Activated T-helper 2 cell treated with anti-CD3 and anti-CD28 coated beads, Interferon-gamma antibody, Interleukin-2, Interleukin-4, amounts not matched to agents 10 μg/mL and 5 μg/mL and 100 μg/mL, durations not matched to agents 14 hours and 24 hours and 36 hours (primary cell): ENCODE measurements at regions not wholly inside any gene's neighbourhood (a gene's known extent, or its start where the extent isn't known, plus 50 kb on each side); places are given as distances from the start of the nearest gene placed in this dataset.

ENCODE experiments used
- DNase-seq: peaks from one replicate; pipeline ENCODE4 v3.0.0; 2021; ENCODE audit warnings: low spot score
- H3K27ac Mint-ChIP-seq: one replicate; pipeline ENCODE4 v1.8.0; 2021; ENCODE audit warnings: mixed read lengths
- H3K27me3 Mint-ChIP-seq: one replicate; pipeline ENCODE4 v1.8.0; 2021; ENCODE audit warnings: low read depth, mixed read lengths
- H3K36me3 Mint-ChIP-seq: one replicate; pipeline ENCODE4 v1.8.0; 2021; ENCODE audit warnings: low read depth, mixed read lengths
- H3K4me1 Mint-ChIP-seq: one replicate; pipeline ENCODE4 v1.8.0; 2021; ENCODE audit warnings: low read depth, mixed read lengths
- H3K4me3 Mint-ChIP-seq: one replicate; pipeline ENCODE4 v1.8.0; 2021; ENCODE audit warnings: low read depth, mild to moderate bottlenecking, moderate library complexity, mixed read lengths
- H3K9me3 Mint-ChIP-seq: one replicate; pipeline ENCODE4 v1.8.0; 2021; ENCODE audit warnings: mixed read lengths
- intact Hi-C: fragments of 100-400 bp; cut with micrococcal nuclease; formaldehyde crosslinking; loops from one replicate; pipeline ENCODE4 v1.15.1; 2023

DNA sequence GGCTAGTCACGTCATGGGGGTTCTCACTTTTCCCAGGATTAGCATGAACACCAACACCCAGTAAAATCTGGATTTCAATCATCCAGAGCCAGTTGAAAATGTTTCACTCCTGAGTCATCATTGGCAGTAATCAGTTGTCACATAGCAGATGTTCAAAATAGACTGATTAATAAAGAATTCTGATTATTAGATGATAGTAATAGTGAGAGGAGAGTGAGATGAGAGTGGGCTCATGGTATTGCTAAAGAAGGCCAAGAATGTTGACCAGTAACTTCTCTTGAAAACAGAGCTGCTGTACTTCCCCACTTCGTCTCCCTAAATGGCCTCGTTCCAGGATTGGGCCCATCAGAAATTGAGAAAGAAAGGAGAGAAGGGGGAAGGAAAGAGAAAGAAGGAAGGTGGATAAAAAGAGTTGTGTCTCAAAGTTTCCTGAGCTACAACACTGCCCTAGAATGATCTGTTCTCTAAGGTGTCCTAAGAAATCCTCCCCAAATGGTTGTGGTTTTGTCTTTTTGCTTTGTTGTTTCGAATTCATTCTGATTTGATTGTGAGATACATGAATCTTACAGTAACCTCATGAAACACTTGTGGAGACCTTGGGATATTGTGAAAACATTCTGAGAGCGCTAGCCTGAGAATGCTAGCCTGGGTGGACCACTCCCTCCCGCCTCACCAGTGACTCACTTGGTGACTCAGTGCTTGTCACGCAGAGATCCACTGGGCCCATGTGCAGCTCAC is 502.2 kb upstream of the JARID2 start:
- Mint-ChIP-seq H3K9me3 (peaks cover 24% of the 10 kb centered on the region), H3K4me1 (peaks cover 79% of the 10 kb centered on the region), H3K36me3 (peaks cover 27% of the 10 kb centered on the region), H3K4me3 (peak overlapping the region; percentile 61), H3K27ac (peak overlapping the region; percentile 100), H3K27me3 (no peaks in the 10 kb centered on the region)
- DNase-seq: peak; percentile 73
- intact Hi-C loops: loop anchor here (1.0 to 2.0 kb wide), 3 partner anchors 8 to 501 kb away; no protein-coding TSS in a partner anchor

DNA sequence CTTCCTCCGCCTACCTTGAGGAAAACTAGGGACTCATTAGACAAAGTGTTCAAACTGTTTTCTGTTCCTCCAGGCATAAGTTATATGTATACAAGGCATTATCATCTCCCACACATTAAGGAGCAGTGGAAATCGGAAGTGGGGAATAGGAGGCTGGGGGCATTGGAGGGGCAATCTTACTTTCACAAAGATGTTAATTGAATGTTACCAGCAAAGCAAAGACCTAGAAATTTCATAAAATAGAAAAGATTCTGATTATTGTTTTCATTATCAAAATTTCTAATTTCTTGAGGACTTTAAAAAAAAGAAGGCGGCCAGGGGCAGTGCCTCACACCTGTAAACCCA is 501.7 kb upstream of the JARID2 start:
- Mint-ChIP-seq H3K4me1 (peaks cover 79% of the 10 kb centered on the region), H3K27me3 (no peaks in the 10 kb centered on the region), H3K27ac (peak overlapping the region; percentile 100), H3K9me3 (peaks cover 24% of the 10 kb centered on the region), H3K36me3 (peaks cover 24% of the 10 kb centered on the region), H3K4me3 (peak overlapping the region; percentile 61)
- DNase-seq: no peak
- intact Hi-C loops: loop anchor here (2.0 kb wide), 1 partner anchor 501 kb away; no protein-coding TSS in a partner anchor

DNA sequence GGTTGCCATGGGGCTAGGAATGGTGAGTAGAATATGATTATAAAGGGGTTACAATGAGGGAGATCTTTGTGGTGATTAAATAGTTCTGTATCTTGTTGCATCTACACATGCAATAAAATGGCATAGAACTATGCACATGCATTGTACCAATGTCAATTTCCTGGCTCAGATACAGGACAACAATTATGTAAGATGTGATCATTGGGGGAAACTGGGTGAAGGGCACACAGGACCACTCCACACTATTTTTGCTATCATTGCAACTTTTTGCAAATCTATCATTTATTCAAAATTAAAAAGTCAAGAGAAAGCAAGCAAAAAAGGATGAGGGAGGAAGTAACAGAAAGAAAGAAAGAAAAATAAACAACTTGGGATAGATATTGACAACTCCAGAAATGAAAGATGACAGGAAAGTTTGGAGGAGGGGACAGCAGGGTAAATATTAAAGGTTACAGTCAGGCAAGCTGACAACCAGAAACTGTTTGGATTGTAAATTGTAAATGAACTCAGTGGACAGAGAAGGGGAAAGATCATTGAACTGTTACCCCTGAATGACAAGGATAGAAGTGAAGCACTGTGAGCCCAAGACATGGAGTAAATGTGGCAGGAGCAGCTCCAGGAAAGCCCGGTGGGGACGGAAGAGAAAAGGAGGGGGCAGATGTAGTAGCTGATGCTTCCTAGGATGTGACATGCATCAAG is 499.6 kb upstream of the JARID2 start:
- Mint-ChIP-seq H3K36me3 (peaks cover 8% of the 10 kb centered on the region), H3K9me3 (peaks cover 13% of the 10 kb centered on the region), H3K27me3 (no peaks in the 10 kb centered on the region), H3K4me1 (peaks cover 75% of the 10 kb centered on the region), H3K27ac (peak overlapping the region; percentile 3), H3K4me3 (no peak overlapping the region)
- no peak for DNase-seq
- intact Hi-C loops: loop anchor here (5.0 kb wide), 4 partner anchors 41 to 881 kb away; no protein-coding TSS in a partner anchor

DNA sequence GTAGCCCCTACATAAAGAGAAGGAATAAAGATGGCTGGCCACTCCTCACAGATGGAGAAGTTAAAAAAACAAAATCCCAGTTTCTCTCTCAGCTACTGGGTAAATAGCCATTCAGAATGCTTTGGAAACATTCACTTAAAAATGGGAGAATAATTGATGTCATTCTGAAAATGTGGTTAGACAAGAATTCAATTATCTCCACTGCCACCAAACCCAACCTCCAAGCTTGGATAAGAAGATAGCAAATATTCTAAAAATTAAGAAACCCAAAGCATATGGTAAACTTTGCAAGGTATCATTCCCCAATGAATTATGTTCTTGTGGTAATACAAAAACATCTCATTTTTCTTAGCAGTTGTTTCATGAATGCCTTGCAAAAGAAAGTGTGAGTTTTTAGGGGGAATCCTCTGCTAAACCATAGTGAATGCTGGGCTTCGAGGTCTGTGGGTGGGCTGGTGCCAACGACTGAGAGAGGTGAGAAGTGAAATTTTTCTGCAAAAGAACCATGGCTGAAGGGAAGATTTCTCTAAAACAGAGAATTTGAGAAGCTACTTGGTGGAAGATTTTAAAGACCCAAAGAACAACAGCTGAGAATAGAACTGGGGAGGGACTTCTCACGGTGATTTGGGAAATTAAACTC is 497.9 kb upstream of the JARID2 start:
- peaks cover 8% of the 10 kb centered on the region for H3K9me3 Mint-ChIP-seq
- intact Hi-C loops: loop anchor here (1.0 to 5.0 kb wide), 11 partner anchors 15 to 879 kb away; no protein-coding TSS in a partner anchor
- H3K27ac Mint-ChIP-seq: peak overlapping the region; percentile 89
- peaks cover 61% of the 10 kb centered on the region for H3K4me1 Mint-ChIP-seq
- no peak overlapping the region for H3K4me3 Mint-ChIP-seq
- no peaks in the 10 kb centered on the region for H3K27me3 Mint-ChIP-seq
- DNase-seq: no peak
- H3K36me3 Mint-ChIP-seq: peaks cover 3% of the 10 kb centered on the region

DNA sequence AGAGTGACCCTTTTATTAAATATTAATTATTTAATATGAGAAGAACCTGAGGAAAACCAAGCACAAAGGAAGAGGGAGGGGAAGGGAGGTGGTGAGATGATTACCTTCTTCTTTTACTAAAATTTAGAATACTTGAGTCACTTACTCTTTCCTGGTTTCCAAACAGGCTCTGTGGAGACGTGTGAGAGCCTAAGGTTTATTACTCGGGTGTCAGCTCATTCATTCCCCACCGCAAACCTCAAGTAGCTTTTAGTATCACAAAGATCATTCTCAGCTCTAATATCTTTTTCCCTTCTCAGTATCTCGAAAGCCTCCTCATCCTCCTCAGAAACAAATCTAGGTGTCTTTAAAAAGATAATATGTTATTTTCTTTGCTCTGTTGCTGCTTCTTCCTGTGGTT is 497.2 kb upstream of the JARID2 start:
- peaks cover 8% of the 10 kb centered on the region for H3K9me3 Mint-ChIP-seq
- H3K4me3 Mint-ChIP-seq: peak overlapping the region; percentile 4
- no peak for DNase-seq
- H3K27me3 Mint-ChIP-seq: no peaks in the 10 kb centered on the region
- peaks cover 54% of the 10 kb centered on the region for H3K4me1 Mint-ChIP-seq
- H3K36me3 Mint-ChIP-seq: peaks cover 3% of the 10 kb centered on the region
- peak overlapping the region; percentile 80 for H3K27ac Mint-ChIP-seq
- intact Hi-C loops: loop anchor here (1.0 to 5.0 kb wide), 11 partner anchors 15 to 879 kb away; no protein-coding TSS in a partner anchor

DNA sequence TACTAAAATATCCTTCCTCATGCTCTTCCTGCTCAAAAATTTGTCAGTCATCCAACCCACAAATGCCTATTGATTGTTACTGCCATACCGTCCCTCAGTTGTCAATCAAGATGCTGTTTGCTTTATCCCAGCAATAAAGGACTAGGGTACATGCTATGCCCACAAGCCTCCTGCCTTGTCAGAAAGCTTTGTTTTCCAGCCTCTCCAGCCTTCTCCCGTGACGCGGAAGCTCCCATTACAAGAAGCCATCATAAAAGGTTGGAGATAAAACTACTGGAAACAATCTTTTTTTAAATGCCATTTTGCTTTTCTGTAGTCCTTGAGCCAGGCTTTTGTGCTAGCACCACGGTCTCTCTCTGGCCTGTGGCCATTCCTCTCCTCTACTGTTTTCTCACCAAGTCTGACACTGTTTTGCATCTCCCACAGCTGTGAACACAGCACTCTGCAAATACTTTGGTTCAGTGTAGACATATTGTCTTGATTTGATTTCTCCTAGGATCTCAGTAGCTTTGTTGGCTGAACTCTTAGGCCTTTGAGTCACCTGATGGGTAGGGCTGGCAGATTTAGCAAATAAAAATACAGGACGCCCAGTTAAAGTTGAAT is 495.7 kb upstream of the JARID2 start:
- Mint-ChIP-seq H3K4me1 (peaks cover 53% of the 10 kb centered on the region), H3K9me3 (peaks cover 5% of the 10 kb centered on the region), H3K27me3 (no peaks in the 10 kb centered on the region), H3K4me3 (no peak overlapping the region), H3K36me3 (no peaks in the 10 kb centered on the region), H3K27ac (peak overlapping the region; percentile 36)
- intact Hi-C loops: no loop called here
- no peak for DNase-seq

DNA sequence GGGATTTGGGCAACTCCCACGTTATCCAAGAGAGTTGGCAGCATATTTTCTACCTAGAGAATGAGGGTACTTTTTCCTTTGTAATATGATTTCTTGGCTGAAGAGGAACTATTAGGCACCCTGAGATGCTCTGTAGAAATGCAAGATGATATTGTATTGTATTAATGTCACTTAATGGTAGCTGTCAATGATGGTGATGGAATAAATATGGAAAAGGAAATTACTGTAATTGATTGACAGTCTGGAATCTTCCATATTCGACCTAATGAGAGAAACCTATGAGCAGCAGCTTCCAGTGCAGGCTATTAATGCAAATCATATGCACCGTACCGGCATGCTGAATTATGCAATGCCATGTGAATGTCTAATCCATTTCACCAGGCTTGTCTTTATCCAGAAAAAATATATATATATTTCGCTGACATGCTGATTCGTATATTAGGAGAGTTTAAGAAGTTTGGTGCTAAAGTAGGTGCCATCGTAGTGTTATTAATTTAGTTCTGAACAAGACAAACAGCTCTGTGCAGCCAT is 494.2 kb upstream of the JARID2 start:
- no peak overlapping the region for H3K4me3 Mint-ChIP-seq
- no peaks in the 10 kb centered on the region for H3K36me3 Mint-ChIP-seq
- peaks cover 42% of the 10 kb centered on the region for H3K4me1 Mint-ChIP-seq
- H3K9me3 Mint-ChIP-seq: no peaks in the 10 kb centered on the region
- no peak for DNase-seq
- intact Hi-C loops: no loop called here
- H3K27ac Mint-ChIP-seq: no peak overlapping the region
- no peaks in the 10 kb centered on the region for H3K27me3 Mint-ChIP-seq

DNA sequence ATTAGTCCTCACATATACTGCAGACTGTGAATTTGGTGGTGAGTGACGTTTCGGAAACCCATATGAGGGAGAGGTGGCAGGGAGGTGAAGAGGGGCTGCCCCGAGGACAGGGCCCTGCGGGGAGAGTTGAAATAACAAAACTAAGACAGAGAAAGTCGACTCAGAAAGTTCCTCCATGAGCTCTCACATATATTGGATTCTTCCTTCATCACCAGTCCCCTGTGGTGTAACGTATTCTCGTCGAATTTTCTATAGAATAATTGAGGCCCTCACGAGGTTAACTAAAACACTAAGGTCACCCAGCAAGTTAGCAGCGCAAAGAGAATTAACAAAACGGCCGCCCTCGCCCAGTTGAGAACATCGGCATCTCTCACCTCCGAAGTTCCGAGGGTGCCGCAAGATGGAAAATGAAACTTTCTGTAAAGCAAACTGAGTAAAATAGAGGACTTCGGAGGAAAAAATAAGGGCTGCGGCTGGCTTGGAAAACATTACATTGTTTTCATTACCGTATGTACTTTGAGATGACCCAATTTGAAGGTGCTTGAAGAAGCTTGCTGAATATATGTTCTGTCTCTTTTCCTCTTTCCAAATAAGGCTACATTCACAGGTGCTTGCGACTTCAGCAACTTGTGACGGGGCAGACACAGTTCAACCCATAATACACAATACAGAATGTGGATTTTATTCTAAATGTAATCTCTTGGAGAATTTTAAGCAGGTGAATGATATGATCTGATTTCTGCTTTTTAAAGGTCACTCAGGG is 490.9 kb upstream of the JARID2 start:
- Mint-ChIP-seq H3K27me3 (no peaks in the 10 kb centered on the region), H3K4me1 (peaks cover 28% of the 10 kb centered on the region), H3K9me3 (no peaks in the 10 kb centered on the region), H3K27ac (peak overlapping the region; percentile 86), H3K4me3 (no peak overlapping the region), H3K36me3 (no peaks in the 10 kb centered on the region)
- no peak for DNase-seq
- intact Hi-C loops: no loop called here

DNA sequence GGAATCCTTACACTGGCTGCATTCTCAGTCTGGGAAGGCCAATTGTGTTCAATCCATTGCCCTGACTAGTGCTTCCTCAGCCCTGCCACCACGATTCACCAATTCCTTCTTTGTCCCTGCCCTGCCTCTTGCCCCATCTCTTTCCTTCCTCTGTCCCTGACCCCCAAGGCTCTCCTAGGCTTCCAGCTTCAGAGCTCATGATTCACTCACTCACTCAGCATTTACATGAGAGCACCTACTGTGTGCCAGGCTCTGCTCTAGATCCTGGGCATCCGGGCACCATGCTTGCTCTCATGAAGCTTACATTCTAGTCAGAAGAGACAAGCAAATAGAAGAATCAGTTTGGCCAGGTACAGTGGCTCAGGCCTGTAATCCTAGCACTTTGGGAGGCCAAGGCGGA is 489.5 kb upstream of the JARID2 start:
- Mint-ChIP-seq H3K4me1 (peaks cover 27% of the 10 kb centered on the region), H3K36me3 (no peaks in the 10 kb centered on the region), H3K4me3 (no peak overlapping the region), H3K27ac (peak overlapping the region; percentile 39), H3K27me3 (no peaks in the 10 kb centered on the region), H3K9me3 (no peaks in the 10 kb centered on the region)
- DNase-seq: no peak
- intact Hi-C loops: no loop called here

DNA sequence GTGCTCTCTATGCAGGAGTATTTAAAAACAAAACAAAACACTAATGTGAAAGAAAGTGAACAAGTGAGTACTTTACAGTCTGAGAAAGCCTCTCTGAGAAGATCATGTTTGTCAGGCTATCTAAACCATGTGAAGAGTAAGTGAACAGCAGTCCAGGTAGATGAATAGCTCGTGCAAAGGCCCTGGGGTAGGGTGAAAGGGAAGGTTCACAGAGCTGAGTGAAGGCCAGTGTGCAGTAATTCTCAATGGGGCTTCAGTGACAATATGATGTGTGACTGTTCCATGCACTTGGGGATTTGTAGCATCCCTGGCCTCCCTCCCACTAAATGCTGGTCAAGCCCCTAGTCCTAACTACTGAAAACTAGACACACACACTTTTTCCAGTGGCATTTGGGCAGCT is 488.9 kb upstream of the JARID2 start:
- no peak overlapping the region for H3K27ac Mint-ChIP-seq
- H3K9me3 Mint-ChIP-seq: no peaks in the 10 kb centered on the region
- peaks cover 27% of the 10 kb centered on the region for H3K4me1 Mint-ChIP-seq
- intact Hi-C loops: no loop called here
- H3K27me3 Mint-ChIP-seq: no peaks in the 10 kb centered on the region
- H3K36me3 Mint-ChIP-seq: no peaks in the 10 kb centered on the region
- H3K4me3 Mint-ChIP-seq: no peak overlapping the region
- DNase-seq: no peak

DNA sequence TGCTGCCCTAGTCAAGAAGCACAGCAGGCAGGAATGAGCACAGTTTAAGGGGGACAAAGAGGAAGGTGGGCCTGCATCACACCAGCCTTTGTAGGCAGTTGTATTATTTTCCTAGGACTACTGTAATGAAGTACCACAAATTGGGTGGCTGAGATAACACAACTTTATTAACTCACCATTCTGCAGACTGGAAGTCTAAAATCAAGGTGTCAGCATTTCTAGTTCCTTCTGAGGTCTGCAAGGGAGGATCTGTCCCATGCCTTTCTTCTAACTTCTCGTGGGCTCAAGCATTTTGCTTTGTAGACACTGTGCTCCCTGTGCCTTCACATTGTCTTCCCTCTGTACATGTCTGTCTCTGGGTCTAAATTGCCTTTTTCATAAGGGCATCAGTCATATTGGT is 488.5 kb upstream of the JARID2 start:
- no peaks in the 10 kb centered on the region for H3K9me3 Mint-ChIP-seq
- peaks cover 27% of the 10 kb centered on the region for H3K4me1 Mint-ChIP-seq
- no peaks in the 10 kb centered on the region for H3K27me3 Mint-ChIP-seq
- H3K4me3 Mint-ChIP-seq: no peak overlapping the region
- intact Hi-C loops: no loop called here
- no peaks in the 10 kb centered on the region for H3K36me3 Mint-ChIP-seq
- no peak for DNase-seq
- H3K27ac Mint-ChIP-seq: no peak overlapping the region
